HUDEP-2 (cell line): ENCODE measurements at regions not wholly inside any gene's neighbourhood (a gene's known extent, or its start where the extent isn't known, plus 50 kb on each side); places are given as distances from the start of the nearest gene placed in this dataset.

Source experiments
- DNase-seq, 76 experiments: peaks; one replicate each; lab custom pipeline; 2025; ENCODE audit not compliant: unreplicated experiment in 76 of 76; lab: John Stamatoyannopoulos, UW

DNA sequence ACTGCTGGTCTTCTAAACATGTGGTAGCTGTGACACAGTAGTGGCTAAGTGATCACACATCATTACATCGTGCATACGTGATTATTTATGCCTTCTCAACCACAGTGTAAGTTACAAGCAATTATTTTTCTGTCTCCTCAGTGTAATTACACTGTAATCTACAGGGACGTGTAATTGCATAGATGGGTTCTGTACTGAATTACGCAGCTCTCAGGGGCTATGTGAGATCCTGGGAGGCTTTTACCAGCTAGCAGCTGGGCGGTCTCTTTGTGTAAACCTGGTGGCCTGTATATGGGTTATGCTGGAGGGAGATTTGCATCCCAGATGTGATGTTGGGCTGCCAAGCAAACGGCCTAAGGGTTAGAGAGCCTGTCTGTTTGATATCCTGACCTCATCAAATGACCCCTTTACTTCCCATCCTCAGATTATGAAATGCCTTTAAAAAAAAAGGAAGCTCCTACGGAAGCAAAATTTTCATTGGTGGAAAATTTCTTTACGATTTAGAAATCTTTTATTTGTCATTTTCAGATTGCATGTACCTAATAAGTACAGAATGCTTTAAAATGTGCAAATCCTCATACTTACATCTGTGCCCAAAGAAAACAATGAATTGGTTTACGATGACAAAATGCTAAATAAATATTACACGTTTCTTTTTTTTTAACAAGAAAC, 402.8 kb upstream of the JAG1 start:
- DNase-seq, result no peak

DNA sequence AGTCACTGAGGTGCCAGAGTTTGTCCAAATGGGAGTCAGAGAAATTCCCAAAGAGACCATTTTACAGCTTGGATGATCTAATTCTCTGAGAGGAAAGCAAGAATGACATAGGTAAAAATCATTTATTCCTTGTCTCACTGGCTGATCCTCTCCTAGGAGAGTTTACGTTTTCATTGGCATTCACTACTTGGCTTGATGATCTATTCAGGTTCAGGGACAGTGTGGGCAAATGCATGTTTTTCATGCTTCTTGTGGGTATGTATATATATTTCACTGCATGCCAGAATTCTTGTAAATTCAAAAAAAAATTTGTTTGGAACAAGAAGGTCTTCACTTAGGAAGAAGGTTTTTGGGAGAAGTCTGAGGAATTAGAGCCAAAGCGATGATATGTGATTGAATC, 403.4 kb upstream of the JAG1 start:
- DNase-seq, result no peak

DNA sequence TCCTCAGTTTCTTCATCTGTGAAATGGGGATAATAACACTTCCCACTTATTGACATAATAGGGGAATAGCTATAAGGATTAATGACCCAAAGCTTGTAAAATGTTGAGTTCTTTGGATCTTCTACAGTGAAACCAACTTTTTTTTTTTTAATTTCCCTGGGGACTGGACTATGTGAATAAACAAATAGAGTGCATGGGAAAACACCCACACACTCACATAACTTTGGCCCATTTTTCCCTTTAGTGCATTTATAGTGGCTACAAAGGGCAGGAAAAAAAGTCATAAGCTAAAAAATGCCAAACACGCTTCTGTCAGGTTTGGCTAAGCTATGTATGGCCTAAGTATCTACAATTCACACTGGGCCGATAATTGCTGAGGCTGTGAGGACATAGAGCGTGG, 406.2 kb upstream of the JAG1 start:
- no peak for DNase-seq

DNA sequence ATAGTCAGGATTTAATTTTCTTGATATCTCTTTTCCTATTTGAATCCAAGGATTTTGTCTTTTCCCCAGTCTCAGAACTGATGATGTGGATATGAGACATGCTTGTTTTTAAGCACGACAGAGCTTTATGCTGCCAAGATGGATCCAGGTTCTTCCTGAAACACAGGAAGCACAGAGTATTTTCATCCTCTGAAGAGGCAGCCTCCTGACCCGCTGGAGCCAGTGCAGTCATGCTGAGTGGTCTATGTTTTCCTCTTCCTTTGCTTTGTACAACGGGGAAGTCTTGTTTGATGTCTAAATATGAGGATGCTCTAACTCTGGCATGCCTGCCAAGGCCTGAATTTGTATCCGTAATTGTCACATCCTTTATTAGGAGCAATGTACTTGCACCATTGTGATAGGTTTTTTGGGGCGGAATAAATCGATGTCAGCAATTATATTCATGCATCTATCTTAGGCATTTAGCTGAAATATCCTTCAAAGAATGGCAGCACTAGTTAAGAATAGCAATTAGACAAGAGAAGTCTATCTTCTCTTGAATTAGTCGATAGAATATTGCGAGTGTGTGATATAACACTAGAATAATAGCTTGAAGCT, 407.1 kb upstream of the JAG1 start:
- DNase-seq, result no peak

DNA sequence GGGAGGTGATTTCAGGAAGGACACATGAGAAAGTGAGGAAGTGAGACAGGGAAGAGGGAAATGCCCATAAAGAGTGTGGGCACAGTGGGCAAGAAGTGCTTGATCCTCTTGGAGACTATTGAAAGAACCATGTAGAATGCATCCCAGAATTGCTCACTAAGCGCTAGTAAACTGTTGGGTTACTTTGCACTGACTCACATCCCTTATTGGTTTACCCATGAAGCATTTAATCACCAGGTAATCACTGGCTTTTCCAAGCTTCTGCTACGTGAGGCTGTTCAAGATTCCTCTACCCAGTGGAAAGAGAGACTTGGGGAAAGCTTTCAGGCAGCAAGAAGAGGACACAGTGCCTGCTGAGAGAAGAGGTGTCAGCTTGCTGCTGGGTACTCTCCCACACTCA, 410.0 kb upstream of the JAG1 start:
- DNase-seq, result no peak

DNA sequence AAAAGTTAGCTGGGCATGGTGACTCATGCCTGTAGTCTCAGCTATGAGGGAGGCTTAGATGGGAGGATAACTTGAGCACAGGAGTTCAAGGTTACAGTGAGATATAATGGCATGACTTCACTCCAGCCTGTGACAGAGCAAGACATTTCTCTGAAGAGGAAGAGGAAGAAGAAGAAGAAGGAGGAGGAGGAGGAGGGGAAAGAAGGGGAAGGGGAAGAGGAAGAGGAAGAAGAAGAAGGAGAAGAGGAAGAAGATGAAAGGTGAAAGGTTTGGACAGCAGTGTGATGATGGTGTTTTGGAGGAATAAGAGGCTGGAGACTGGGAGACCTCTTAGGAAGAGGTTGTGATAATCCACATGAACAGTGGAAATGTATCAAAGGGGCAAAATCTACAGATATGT, 410.7 kb upstream of the JAG1 start:
- no peak for DNase-seq

DNA sequence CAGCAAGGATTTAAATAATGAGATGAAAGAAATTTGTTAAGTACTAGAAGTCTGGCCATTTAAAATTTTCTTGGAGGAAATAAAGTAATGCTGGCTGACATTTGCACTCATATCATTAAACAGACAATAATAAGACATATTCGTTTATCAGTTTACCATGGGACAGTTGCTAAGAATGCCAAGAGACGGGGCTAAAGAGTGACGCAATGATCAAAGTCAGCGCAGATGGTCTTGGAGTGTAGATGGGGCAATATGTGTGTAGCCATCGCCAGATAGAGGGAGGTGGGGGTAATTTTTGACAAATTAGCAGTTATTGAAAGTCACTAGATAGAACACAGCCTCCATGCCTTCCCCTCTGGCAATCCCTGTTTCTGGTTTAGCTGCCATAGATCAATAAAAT, 413.2 kb upstream of the JAG1 start:
- no peak for DNase-seq

DNA sequence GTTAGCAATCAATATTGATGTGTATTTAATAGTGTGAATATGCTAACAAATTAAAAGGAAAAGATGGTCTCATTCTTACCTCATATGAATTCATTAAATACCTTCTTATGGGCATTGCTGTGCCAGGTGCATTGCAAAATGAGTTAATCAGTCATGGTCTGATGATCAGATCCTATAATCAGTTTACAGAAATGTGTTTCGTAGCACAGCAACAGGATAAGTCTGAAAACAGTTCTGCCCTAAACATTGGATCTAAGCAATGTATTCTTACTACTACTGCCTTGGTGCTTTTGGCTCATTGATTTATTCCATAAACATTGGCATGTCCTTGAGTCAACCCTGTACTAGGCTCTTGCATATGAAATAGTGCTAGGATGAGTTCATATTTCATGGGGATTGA, 417.0 kb upstream of the JAG1 start:
- no peak for DNase-seq

DNA sequence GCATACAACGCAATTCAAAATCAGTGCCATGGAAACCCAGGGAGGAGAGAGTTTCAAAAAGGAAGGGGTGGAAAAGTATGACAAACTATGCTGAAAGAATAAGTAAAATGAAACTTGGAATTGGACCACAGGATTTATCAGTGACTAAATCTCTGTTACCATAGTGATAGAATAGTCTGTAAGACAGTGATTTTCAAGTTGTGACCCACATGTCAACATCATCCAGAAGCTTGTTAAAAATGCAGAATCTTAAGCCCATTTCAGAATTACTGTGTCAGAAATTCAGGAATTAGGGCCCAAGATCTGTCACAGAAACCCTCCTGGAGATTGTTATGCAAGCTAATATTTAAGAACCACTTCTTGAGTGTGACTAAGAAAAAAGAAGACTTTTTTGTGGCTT, 417.7 kb upstream of the JAG1 start:
- DNase-seq, result no peak

DNA sequence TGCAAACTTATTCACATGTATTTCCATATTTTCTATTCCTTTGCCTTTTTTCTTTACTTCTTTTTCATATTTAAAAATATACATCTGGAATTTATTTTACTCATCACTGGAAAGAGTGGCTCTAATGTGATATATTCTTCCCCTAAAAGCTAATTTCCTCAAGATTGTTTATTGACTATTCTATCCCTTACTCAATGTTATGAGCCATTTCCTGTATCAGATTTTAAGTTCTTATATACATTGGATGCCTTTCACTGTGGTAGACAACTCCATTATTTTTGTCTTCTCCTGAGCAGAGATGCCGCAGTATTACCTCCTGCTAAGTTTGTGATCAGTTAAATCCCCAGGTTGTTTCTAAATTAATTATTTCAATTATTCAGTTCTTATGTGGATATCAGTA, 418.4 kb upstream of the JAG1 start:
- DNase-seq, result no peak

DNA sequence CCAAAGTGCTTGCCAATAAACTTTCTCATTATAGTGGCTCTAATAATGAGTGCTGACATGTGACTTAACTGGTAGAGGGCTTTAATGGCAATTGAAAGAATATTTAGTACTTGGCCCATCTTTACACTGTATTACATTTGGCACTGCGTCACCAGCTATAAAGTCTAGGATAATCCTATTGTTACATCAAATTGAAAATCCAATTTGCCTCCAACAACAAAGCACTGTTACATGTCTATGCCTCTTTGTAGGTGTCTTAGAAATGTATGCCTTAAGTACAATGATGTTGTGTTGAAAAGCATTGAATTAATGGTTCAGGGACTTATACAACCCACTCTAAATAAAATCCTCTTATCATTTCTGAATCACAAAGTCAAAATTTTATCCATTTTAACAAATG, 420.4 kb upstream of the JAG1 start:
- DNase-seq, result no peak

DNA sequence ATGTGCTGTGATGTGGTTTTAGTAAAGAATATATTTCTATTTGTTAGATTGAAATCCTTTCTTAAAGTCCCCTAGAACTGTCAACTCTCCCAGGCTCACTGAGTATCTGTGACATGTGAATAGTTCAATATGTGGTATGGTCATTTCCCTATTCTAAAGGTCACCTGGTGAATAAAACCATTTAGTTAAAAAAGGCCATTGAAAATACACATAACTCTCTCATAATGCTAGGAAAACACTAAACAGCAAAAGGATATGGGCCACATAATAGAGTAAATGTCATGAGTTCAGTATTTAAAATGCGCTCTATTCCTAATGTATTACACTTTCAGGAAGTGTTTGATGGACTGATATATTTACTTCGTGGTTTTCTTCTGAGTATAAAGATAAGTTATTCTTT, 420.9 kb upstream of the JAG1 start:
- no peak for DNase-seq

DNA sequence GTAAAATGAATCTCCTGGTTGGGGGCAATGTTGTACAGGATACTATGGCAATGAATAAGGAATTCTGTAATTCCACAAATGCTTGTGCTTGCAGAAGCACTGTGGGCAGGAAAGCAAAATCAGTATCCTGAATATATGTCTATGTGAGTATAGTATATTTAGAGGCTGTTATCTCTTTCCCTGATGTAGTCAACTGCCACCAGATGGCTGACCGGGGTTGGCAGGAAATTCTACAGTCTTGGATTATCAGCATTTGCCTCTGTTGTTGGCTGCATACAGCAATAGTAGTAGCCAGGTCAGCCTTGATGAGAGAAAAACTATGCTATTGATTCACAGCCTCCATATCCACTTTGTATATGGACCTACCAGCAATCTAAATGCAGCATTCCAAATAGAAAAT, 425.1 kb upstream of the JAG1 start:
- DNase-seq, result no peak

DNA sequence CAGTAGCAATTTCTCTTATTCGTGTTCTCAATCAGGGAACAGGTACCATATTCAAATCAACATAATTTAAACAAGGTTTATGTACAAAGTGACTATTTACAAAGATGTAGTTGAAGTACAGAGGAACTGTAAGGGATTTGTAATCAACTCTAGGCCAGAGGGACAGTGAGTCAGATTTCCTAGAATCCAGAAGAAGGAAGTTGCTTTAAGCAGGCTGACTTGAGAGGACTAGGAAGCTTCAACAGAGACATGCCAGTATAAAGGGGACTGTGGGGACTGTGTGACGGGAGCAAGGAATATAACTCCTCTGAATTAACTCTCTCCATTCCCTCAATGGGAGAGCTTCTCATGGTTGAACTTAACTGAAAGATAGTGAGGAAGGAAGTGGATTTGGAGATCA, 427.4 kb upstream of the JAG1 start:
- DNase-seq, result no peak

DNA sequence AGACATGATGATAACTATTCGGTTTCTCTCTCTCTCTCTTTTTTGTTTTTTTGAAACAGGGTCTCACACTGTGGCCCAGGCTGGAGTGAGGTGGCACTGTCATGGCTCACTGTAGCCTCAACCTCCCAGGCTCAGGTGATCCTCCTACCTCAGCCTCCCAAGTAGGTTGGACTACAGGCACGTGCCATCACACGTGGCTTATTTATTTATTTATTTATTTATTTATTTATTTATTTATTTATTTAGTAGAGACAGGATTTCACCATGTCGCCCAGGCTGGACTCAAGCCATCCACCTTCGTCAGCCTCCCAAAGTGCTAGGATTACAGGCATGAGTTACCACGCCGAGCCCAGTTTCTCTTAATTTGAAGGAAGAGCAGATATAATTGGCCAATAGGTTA, 427.9 kb upstream of the JAG1 start:
- DNase-seq, result no peak

DNA sequence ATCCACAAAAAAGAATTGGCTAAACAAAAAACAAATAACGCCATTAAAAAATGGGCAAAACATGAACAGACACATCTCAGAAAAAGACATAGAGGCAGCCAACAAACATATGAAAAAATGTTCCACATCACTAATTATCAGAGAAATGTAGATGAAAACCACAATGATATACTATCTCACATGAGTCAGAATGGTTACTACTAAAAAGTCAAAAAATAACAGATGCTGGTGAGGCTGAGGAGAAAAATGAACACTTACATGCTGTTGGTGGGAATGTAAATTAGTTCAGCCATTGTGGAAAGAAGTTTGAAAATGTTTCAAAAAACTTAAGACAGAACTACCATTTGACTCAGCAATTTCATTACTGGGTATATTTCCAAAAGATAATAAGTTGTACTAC, 430.1 kb upstream of the JAG1 start:
- no peak for DNase-seq

DNA sequence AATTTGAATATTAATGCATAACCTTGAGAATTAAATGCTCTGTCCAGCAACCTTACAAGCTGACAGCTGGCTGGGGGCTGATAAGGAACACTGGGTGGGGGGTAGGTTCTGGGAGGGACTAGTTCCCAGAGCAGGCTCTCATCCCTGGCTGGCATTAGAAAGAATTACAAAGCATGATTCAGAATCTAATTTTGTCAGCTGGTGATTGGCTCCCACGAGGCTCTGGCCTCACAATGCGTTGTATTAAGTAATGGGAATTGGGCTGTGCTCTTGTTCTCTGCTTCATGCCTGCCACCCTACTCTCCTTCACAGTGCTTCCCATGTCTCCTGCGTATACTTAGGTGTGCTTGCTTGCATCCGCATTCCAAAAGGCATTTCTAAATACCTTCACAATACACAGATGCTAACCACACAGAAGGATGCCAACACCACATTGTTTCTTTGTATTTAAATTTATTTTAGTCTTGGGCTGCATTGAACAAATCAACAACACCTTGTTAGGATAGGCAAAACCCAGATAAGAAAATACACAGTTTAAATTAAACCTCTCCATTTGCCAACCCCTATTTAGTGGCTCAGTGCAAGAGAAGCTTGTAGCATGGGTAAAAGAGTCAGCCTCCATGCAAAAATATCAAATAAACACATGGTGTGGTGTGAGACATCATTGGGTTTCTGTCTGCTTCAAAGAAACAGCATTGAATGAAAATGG, 434.5 kb upstream of the JAG1 start:
- DNase-seq, result peak in 2 of 76 experiments; percentile 0 to 7

DNA sequence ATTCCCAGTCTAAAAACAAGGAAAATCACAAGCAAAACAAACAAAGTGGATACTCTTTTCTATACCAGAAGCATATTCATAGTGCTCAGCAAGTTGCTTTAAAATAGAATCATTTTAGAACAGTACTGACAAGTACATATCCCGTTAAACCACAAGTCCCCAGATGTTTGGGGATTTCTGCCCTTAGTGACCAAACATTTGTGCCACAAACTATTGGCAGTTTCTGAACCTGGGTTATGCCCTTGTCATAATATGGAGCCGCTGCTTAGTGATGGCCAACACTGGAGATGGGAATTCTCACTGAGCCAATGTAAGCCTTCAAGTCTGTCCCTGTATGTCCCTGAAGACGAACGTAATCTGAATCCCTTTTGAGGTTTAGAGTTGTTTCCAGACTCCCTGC, 436.7 kb upstream of the JAG1 start:
- no peak for DNase-seq

DNA sequence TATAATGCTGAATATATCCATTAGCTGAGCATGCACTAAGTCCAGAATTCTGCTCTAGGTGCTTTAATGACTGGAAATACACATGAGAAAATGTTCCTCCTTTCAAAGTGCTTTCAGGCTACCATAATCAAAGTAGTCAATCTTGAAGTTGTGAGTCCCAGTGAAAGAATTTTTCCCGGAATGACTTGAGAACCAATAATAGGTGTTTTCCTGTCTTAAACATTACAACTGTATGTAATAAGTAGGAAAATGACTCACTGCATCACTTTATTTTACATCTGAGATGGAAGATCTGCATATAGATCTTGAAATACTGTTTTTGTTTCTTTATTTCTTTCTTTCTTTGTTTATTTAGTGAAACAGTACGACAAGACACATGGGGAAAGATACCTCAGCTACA, 437.4 kb upstream of the JAG1 start:
- no peak for DNase-seq

DNA sequence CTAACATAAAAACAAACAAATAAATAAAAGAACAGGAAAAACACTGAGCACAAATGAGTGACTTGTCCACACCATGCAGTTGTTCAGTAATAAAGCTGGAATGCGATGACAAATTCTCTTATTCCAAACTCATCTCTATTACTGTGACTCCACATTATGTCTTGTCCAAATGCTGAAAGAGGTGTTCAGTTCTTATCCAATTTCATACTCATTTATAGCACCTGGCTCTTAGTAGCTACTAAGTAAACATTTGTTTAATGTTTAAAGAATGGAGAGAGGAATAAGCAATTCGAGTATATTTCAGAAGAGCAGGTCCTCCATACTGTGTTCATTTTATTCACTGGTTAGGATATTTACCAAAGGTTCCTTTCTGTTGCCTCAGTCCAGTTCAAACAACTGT, 439.0 kb upstream of the JAG1 start:
- DNase-seq, result no peak

DNA sequence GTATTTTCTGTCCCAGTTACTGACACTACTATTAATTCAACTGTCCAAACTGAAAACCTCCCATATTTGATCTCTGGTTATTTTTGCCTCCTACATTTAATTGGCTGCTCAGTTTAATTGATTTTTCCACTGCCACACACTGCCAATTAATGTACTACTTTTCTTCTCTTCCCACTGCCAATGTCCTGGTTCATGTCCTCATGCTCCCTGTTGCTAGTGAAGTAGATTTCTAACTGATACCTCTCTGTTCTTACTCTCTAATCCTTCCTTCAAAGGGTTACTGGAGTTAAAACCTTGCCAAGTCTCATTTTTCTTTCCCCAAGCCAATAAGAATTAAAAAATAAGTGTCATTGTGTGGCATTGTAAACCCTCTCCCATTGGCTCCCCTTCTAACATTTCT, 440.6 kb upstream of the JAG1 start:
- DNase-seq, result no peak

DNA sequence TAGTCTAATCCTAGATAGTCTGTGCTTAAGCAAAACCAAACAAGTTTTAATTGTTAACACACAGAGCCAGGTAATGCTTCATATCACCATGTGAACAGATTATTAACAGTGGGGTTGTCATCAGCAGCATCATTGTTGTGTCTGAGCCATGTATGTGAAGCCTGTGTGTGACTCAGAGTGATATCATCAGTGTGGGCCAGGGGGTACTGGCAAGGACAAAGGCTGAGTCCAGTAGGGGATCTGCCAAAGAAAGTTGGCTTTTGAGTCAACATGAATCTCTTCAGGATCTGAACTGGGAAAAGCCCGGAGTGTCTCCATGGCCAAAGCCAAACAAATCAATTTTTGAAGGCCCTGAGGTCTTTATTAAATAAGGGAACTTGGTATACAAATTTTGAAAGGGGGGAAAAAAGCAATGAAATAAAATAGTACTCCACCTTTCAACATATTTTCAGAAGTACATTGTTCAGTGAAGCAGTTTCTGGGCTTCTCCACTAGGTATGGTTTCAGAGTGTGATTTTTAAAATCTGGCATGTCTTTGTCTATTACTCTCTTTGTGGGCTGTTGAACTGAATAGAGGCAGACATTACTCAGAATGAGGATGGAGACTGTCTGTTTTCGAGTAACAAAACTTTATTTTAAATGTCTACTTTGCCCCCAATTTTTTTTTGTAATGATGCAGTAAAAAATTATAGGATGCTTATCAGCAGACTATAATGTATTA, 444.2 kb upstream of the JAG1 start:
- no peak for DNase-seq
